ENCODE measurements at regions not wholly inside any gene's neighbourhood (a gene's known extent, or its start where the extent isn't known, plus 50 kb on each side); places are given as distances from the start of the nearest gene placed in this dataset.
"Not testable (repeated sequence)": the region's sequence is repeated elsewhere in the genome, so short reads cannot be mapped to it uniquely, and the experiment has no call there.

- no peak for DNase-seq
These were observed 52.9 kb upstream of the HDDC2 start for GRCh38 chr6:125354649-125355048.

GRCh38 chr6:125356884-125357283, 55.1 kb upstream of the HDDC2 start:
- DNase-seq: no peak

GRCh38 chr6:125357515-125358256, 55.9 kb upstream of the HDDC2 start:
- DNase-seq: no peak

GRCh38 chr6:125358898-125359297, 57.1 kb upstream of the HDDC2 start:
- no peak for DNase-seq

DNA sequence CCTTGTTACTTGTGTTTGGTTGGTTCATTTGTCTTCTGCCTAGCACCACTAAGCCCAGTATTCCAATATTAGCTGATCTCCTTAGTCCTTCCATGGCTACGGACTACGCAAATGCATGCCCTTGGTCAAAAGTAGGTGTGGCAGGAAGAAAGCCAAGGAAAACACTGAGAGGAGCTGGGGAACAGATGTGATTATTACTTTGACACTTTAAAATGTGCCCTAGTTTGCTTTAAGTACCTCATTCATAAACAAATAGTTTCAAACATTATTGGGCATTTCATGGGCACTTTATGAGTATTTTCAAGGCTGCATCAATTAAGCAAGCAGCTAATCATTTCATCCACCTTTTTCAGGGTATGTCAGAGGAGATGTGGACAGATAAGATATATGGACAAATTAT, 60.1 kb upstream of the HDDC2 start:
- no peak for DNase-seq

DNA sequence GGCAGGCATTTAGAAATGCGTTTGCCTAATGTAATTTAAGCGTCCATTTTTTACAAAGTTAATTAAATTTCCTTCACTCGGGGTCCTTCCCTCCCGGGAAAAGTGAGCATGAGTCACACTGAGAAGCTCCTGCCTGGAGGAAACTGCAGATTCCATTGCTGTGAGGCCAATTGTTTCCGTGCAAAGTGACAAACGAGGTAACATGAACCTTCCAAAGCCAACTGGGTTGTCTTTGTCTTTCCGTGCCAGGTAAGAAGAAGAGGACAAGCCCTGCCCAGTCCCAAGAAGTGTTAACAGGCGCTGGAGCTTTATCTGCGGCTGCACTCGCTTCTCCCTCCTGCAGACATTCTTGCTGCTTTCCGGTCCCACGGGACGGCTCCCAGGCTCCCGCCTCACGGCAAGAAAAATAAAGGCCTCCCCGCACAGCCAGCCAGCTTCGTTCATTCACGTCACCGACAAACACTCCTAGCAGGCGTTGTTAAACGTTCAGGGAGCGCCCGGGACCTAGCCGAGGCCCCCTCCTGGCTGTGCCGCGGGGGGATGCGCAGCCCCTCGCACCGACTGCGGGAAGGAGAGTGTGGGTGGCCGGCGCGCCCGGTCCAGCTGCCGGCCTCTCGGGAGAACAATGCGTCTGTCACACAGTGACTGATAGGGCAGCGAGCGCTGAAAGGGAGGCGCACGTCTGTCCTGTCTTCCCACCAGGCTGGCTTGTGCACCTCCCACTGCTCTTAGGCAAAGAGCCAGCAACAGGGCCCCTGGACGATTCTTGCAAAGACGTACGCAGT, 61.5 kb upstream of the HDDC2 start:
- DNase-seq: peak in 1 of 3 donors; percentile 4

DNA sequence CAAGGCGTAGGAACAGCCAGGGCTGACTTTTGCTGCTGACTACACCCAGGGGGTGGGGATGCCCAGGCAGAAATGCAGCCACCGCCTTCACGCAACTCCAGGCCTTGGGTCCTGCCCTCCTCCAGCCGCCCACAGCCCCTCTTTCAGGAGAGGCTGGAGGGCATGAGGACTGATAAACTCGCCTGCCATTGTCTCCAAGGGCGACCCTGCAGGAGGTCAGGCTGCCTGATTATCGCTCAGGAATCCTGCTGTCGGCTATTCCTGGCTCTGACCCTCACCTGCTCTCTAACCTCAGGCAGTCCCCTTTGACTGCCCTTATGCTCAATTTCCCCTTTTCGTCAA, 62.0 kb upstream of the HDDC2 start:
- DNase-seq: no peak

- no peak for DNase-seq
These were observed 63.5 kb upstream of the HDDC2 start for GRCh38 chr6:125365230-125365629.

- DNase-seq: no peak
These were observed 65.4 kb upstream of the HDDC2 start for GRCh38 chr6:125367036-125367782.

- DNase-seq: no peak
These were observed 68.6 kb upstream of the HDDC2 start for GRCh38 chr6:125370343-125370742.

DNA sequence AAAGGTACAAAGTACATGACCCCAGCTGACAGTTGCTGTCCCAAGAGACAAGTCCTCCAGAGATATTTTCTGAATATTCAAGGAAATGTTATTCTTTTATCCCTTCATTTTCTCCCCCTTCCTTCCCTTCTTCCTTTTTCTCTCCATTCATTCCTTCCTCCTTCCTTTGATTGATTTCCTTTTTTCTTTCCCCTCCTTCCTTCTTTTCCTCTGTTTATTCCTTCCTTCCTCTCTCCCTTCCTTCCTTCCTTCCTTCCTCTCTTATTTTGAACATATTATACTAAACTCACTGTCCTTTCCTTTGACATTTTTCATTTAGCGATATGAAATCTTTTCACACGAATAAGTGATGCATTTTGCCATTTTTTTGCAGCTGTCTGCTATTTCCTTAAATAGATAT, 73.2 kb upstream of the HDDC2 start:
- no peak for DNase-seq

GRCh38 chr6:125375821-125376220, 74.1 kb upstream of the HDDC2 start:
- no peak for DNase-seq

GRCh38 chr6:125377621-125378020, 75.9 kb upstream of the HDDC2 start:
- DNase-seq: peak; percentile 44 to 70 (median 53)

DNA sequence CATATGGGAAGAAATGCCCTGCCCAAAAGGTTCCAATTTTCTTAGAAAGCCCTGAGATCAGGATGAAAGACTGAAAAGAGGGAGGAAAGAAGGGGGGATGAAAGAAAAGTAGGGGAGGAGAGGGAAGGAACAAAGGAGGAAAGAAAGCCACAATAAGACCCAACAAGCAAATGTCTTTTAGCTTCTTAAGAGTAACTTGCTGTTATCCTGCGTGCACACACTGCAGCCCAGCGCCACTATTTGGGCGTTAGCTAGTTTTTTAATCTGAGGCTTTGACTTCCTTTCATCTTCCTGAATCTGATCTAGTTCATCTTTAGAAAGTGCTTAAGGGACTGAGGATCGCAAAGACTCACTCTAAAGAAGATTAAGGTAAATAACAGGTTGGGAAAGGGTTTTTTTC, 77.4 kb upstream of the HDDC2 start:
- DNase-seq: no peak

- DNase-seq: no peak
These were observed 78.7 kb upstream of the HDDC2 start for GRCh38 chr6:125380474-125380873.

GRCh38 chr6:125386337-125386736, 84.6 kb upstream of the HDDC2 start:
- not testable (repeated sequence) for DNase-seq

DNA sequence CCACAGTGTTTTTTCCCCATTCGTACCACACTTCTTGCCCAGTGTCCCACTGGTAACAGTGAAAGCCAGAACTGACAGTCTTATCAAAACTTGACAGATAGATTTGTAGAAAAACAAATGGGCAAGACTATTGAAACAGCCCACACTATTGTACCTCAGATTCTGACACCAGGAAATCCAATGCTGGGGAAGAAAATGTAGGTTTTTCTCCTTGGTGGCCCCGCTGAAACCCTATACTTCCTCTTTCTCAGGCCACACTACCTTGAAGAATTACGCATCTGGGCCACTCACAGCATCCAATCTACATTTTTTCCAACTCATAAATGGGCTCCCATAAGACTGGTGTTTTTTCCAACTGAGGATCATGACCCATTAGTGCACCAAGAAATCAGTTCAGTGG, 90.9 kb upstream of the HDDC2 start:
- peak in 1 of 3 donors; percentile 14 for DNase-seq

GRCh38 chr6:125393449-125393858, 91.7 kb upstream of the HDDC2 start:
- no peak for DNase-seq

- no peak for DNase-seq
These were observed 105.0 kb upstream of the HDDC2 start for GRCh38 chr6:125406741-125407140.

DNA sequence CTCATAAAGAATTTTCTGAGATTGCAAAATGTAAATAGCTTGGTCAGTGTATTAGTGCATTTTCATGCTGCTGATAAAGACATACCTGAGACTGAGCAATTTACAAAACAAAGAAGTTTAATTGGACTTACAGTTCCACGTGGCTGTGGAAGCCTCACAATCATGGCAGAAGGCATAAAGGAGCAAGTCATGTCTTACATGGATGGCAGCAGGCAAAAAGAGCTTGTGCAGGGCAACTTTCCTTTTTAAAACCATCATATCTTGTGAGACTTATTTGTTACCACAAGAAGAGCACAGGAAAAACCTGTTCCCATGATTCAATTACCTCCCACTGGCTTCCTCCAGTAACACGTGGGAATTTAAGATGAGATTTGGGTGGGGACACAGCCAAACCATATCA, 112.7 kb upstream of the HDDC2 start:
- DNase-seq: no peak

- DNase-seq: peak in 1 of 3 donors; percentile 5
These were observed 114.1 kb upstream of the HDDC2 start for GRCh38 chr6:125415913-125416312.

- no peak for DNase-seq
These were observed 120.1 kb upstream of the HDDC2 start for GRCh38 chr6:125421836-125422235.

GRCh38 chr6:125423047-125423446, 121.3 kb upstream of the HDDC2 start:
- DNase-seq: no peak

GRCh38 chr6:125431971-125432370, 130.2 kb upstream of the HDDC2 start:
- DNase-seq: no peak
